ENCODE measurements at regions not wholly inside any gene's neighbourhood (a gene's known extent, or its start where the extent isn't known, plus 50 kb on each side); places are given as distances from the start of the nearest gene placed in this dataset.

DNA sequence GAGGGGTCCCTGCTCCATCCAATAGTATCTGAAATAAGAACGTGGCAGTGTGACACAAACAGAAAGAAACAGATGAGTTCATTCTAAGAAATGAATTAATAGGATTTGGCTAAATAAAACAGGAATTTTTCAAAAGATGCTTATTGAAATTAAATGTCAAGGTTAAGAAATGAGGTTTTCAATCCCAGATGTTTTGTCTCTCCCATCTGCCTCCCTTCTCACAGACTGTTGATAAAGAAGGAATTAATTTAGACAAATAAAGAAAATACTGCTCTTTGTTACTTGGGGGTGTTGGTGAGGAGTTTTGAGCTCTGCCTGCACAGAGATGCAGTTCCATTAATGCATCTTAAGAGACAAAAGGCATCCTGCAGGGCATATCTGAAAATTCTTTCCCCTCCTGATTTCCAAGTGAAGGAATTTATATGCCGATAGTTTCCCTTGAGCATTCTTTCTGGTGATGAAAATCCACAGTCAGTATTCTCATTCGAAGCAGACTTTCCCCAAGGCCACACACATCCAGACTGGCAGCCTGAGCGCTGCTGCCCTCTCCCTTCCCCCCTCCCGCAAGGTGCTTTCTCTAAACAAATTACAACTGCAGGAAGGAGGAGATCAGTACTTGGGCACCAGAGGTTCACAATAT lies 385.4 kb upstream of the RND3 start:
- H3K4me1 ChIP-seq (ENCODE audit: control insufficient read depth in 4 of 4, insufficient read depth in 4 of 4, low read length in 3 of 4), result no peaks in the 10 kb centered on the region

GRCh38 chr2:150866431-150866830 lies 379.0 kb upstream of the RND3 start:
- Histone ChIP-seq H3K4me1 (ENCODE audit: control insufficient read depth in 4 of 4, insufficient read depth in 4 of 4, low read length in 3 of 4) (no peaks in the 10 kb centered on the region), H3K4me3 (ENCODE audit: low read depth in 1 of 3, low read length in 3 of 3) (no peak overlapping the region), H3K27me3 (ENCODE audit: control insufficient read depth in 4 of 4, insufficient read depth in 4 of 4, low read length in 3 of 4) (no peaks in the 10 kb centered on the region), H3K9me3 (ENCODE audit: control insufficient read depth in 4 of 4, low read length in 3 of 4) (peaks cover 0 to 3% (median 0%) of the 10 kb centered on the region in 4 donors), H3K9ac (ENCODE audit: low read depth in 1 of 2, low read length in 2 of 2) (no peak overlapping the region), H3K36me3 (ENCODE audit: control insufficient read depth in 4 of 4, insufficient read depth in 3 of 4, low read depth in 1 of 4, low read length in 3 of 4) (no peaks in the 10 kb centered on the region), H3K27ac (ENCODE audit: low read depth in 1 of 2, low read length in 2 of 2) (no peak overlapping the region)
- no peak for DNase-seq (ENCODE audit: low spot score)
- no peak for TF ChIP-seq FOXA1 (IDR thresholded peaks at IDR 0.05)
- TF ChIP-seq, protein P1, sequence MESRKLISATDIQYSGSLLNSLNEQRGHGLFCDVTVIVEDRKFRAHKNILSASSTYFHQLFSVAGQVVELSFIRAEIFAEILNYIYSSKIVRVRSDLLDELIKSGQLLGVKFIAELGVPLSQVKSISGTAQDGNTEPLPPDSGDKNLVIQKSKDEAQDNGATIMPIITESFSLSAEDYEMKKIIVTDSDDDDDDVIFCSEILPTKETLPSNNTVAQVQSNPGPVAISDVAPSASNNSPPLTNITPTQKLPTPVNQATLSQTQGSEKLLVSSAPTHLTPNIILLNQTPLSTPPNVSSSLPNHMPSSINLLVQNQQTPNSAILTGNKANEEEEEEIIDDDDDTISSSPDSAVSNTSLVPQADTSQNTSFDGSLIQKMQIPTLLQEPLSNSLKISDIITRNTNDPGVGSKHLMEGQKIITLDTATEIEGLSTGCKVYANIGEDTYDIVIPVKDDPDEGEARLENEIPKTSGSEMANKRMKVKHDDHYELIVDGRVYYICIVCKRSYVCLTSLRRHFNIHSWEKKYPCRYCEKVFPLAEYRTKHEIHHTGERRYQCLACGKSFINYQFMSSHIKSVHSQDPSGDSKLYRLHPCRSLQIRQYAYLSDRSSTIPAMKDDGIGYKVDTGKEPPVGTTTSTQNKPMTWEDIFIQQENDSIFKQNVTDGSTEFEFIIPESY (IDR thresholded peaks at IDR 0.05), result no peak
- TF ChIP-seq HNF4A (conservative IDR thresholded peaks at IDR 0.05), result no peak
- no peak for TF ChIP-seq FOXA2 (IDR thresholded peaks at IDR 0.05)
- no peak for TF ChIP-seq RAD21 (IDR thresholded peaks at IDR 0.05)
- no peak for TF ChIP-seq EGR1 (IDR thresholded peaks at IDR 0.05; ENCODE audit: low read depth in 2 of 2)
- TF ChIP-seq REST (IDR thresholded peaks at IDR 0.05), result no peak
- TF ChIP-seq CTCF (IDR thresholded peaks at IDR 0.05; ENCODE audit: low read depth, low read length, missing input control), result no peak
- TF ChIP-seq NR2F2 (IDR thresholded peaks at IDR 0.05), result no peak
- TF ChIP-seq MAX (IDR thresholded peaks at IDR 0.05), result no peak

More for the DNA sequence above, 385.4 kb upstream of the RND3 start:
- Histone ChIP-seq H3K9ac (ENCODE audit: low read depth in 1 of 2, low read length in 2 of 2) (no peak overlapping the region), H3K36me3 (ENCODE audit: control insufficient read depth in 4 of 4, insufficient read depth in 3 of 4, low read depth in 1 of 4, low read length in 3 of 4) (no peaks in the 10 kb centered on the region), H3K4me3 (ENCODE audit: low read depth in 1 of 3, low read length in 3 of 3) (no peak overlapping the region), H3K27me3 (ENCODE audit: control insufficient read depth in 4 of 4, insufficient read depth in 4 of 4, low read length in 3 of 4) (no peaks in the 10 kb centered on the region), H3K9me3 (ENCODE audit: control insufficient read depth in 4 of 4, low read length in 3 of 4) (no peaks in the 10 kb centered on the region), H3K27ac (ENCODE audit: low read depth in 1 of 2, low read length in 2 of 2) (no peak overlapping the region)
- TF ChIP-seq FOXA2 (IDR thresholded peaks at IDR 0.05) (no peak), JUND (IDR thresholded peaks at IDR 0.05) (no peak), REST (IDR thresholded peaks at IDR 0.05) (no peak), RXRA (IDR thresholded peaks at IDR 0.05) (no peak), GABPA (IDR thresholded peaks at IDR 0.05 in 1 of 2, conservative IDR thresholded peaks at IDR 0.05 in 1 of 2) (no peak), MAX (IDR thresholded peaks at IDR 0.05) (no peak)
- 54% methylated on average over 5 of the region's 5 CpGs for WGBS
- no peak for DNase-seq (ENCODE audit: low spot score)

All from liver (tissue), 8 donors.